PFSK-1 (cell line): ENCODE measurements at regions not wholly inside any gene's neighbourhood (a gene's known extent, or its start where the extent isn't known, plus 50 kb on each side); places are given as distances from the start of the nearest gene placed in this dataset.

Experiments
- FOXP2 ChIP-seq: optimal IDR thresholded peaks from 2 replicates; pipeline ENCODE3; 2011; ENCODE audit warnings: borderline replicate concordance, control low read depth, inconsistent platforms; ENCODE audit not compliant: insufficient read depth; ENCODE audit errors: extremely low read length, extremely low read depth
- POLR2AphosphoS5 ChIP-seq: IDR thresholded peaks from 2 replicates; pipeline ENCODE4 v1.6.1; 2012; ENCODE audit warnings: low read depth, mild to moderate bottlenecking, control low read depth, low read length, moderate library complexity
- REST ChIP-seq, 2 experiments: IDR thresholded peaks; 2 replicates each; pipeline versions ENCODE4 v1.6.1 to v1.8.0; 2011 to 2012; ENCODE audit warnings: low read depth in 2 of 2, low read length in 2 of 2, control low read depth in 1 of 2, inconsistent platforms in 1 of 2, mild to moderate bottlenecking in 1 of 2, moderate library complexity in 1 of 2; ENCODE audit not compliant: insufficient read depth in 1 of 2
- SIN3A ChIP-seq: IDR thresholded peaks from 2 replicates; pipeline ENCODE4 v1.6.1; 2012; ENCODE audit warnings: mild to moderate bottlenecking, low read length, moderate library complexity, borderline replicate concordance; ENCODE audit not compliant: insufficient read depth
- TAF1 ChIP-seq: IDR thresholded peaks from 2 replicates; pipeline ENCODE4 v1.6.1; 2012; ENCODE audit warnings: low read length, control low read depth, borderline replicate concordance; ENCODE audit not compliant: insufficient read depth

GRCh38 chr22:48429446-48430020, 1398.1 kb downstream of the BRD1 start:
- TF ChIP-seq REST (IDR thresholded peaks at IDR 0.05; ENCODE audit: insufficient read depth in 1 of 2, low read depth in 2 of 2, low read length in 2 of 2) (no peak), POLR2AphosphoS5 (no peak), TAF1 (no peak), SIN3A (no peak), FOXP2 (no peak)
